Gastrocnemius medialis (tissue), 4 donors: ENCODE measurements at regions not wholly inside any gene's neighbourhood (a gene's known extent, or its start where the extent isn't known, plus 50 kb on each side); places are given as distances from the start of the nearest gene placed in this dataset.

ENCODE experiments used
- ATAC-seq, 2 donors: fragments of 150-250 bp; one replicate each; pipeline ENCODE4 v1.9.1; 2016
- DNase-seq, 2 donors: peaks; one replicate each; pipeline ENCODE4 v3.0.0-alpha.2; 2019
- H3K27ac ChIP-seq, 4 donors: fragments of 200-600 bp; sonication (generic); 1 replicate in 1 of 4; 2 replicates in 3 of 4; pipeline ENCODE4 v1.5.1; 2016 to 2018; ENCODE audit warnings: mild to moderate bottlenecking in 2 of 4, moderate library complexity in 1 of 4
- H3K27me3 ChIP-seq, 3 donors: fragments of 200-600 bp; sonication (generic) in 2 of 3; 1 replicate in 1 of 3; 2 replicates in 2 of 3; pipeline versions ENCODE4 v1.5.1 to v1.6.0; 2016 to 2019; ENCODE audit warnings: mild to moderate bottlenecking in 1 of 3, moderate library complexity in 1 of 3
- H3K36me3 ChIP-seq, 2 donors: fragments of 200-600 bp; sonication (generic) in 1 of 2; one replicate each; pipeline ENCODE4 v1.5.1; 2017 to 2018
- H3K4me1 ChIP-seq, 2 donors: fragments of 200-600 bp; sonication (generic) in 1 of 2; one replicate each; pipeline ENCODE4 v1.5.1; 2016 to 2017; ENCODE audit warnings: mild to moderate bottlenecking in 2 of 2
- H3K4me3 ChIP-seq, 4 donors: fragments of 200-600 bp; sonication (generic) in 3 of 4; 1 replicate in 1 of 4; 2 replicates in 3 of 4; pipeline ENCODE4 v1.5.1; 2016 to 2019; ENCODE audit warnings: mild to moderate bottlenecking in 2 of 4
- H3K9me3 ChIP-seq, 3 donors: fragments of 200-600 bp; sonication (generic) in 2 of 3; 1 replicate in 1 of 3; 2 replicates in 2 of 3; pipeline ENCODE4 v1.5.1; 2016 to 2019
- POLR2A ChIP-seq, 2 donors: fragments of 450-650 bp; IDR thresholded peaks; one replicate each; pipeline ENCODE4 v1.6.1; 2017; ENCODE audit warnings: antibody characterized with exemption in 2 of 2, mild to moderate bottlenecking in 2 of 2, moderate library complexity in 2 of 2
- in situ Hi-C, 4 donors: fragments of 200-750 bp; cut with MboI; loops; one replicate each; pipeline versions ENCODE4 v1.15.0 to v1.8.0; 2017; ENCODE audit warnings: low sequenced_read_pairs in 4 of 4
- intact Hi-C: fragments of 100-400 bp; cut with DNase I; formaldehyde crosslinking; loops from one replicate; pipeline ENCODE4 v1.15.1; 2023; ENCODE audit warnings: low total_unique reads
- TF ChIP-seq, protein P1 (sequence below), 5 experiments: fragments of 450-650 bp in 3 of 5; fragments of 200-600 bp in 2 of 5; sonication (generic) in 2 of 5; IDR thresholded peaks in 4 of 5; conservative IDR thresholded peaks in 1 of 5; 1 replicate in 4 of 5; 2 replicates in 1 of 5; pipeline ENCODE4 v1.5.1; 2016 to 2019; ENCODE audit warnings: antibody characterized with exemption in 5 of 5, mild to moderate bottlenecking in 3 of 5, moderate library complexity in 3 of 5

DNA sequence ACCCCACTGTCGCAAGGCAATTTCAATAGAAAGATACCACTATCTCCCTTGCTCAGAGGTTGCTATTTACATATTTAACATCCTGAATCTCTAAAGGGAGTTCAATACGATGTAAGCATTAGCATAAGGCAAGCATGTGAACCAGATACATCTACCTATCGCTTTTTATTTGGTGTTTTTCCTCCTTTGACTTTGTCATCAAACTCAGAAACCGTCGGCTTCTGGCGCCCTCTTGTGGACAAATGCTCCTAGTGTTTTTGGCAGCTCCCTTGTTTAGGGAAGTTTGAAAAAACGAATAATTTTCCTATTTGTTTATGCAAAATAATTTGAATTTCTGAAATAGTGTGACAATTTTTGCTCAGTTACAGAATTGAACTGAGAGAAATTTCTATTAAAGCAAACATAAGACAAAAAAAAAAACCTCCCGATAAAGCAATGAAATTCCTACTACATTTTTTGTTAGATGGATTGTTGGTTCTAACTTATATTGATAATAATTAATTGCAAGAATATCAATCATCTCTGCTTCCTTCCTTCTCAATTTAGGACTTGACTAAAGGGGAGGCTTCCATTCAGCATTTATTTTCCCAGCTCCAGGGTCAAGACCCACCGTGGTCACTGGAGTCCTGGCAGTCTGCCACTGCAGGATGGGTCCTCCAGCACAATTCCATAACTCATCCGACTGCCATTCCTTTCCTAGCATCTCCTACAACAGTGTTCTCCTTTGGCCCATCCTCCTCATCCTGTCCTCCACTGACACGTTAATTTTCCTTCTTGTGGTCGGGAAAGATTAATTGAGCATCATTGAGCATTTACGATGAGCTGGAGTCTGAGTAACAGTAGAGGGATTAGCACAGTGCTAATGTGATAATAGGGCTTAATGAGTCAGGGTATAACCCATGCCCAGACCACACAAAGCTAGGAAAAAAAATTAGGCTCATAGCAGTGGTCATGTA lies 131.8 kb upstream of the CHD1 start:
- H3K4me3 ChIP-seq: no peak overlapping the region
- no peaks in the 10 kb centered on the region for H3K4me1 ChIP-seq
- in situ Hi-C loops: no loop called here
- peak in 1 of 2 donors; percentile 33 for ATAC-seq
- H3K27ac ChIP-seq: no peak overlapping the region
- peak; percentile 25 to 30 for DNase-seq
- TF ChIP-seq, protein P1, sequence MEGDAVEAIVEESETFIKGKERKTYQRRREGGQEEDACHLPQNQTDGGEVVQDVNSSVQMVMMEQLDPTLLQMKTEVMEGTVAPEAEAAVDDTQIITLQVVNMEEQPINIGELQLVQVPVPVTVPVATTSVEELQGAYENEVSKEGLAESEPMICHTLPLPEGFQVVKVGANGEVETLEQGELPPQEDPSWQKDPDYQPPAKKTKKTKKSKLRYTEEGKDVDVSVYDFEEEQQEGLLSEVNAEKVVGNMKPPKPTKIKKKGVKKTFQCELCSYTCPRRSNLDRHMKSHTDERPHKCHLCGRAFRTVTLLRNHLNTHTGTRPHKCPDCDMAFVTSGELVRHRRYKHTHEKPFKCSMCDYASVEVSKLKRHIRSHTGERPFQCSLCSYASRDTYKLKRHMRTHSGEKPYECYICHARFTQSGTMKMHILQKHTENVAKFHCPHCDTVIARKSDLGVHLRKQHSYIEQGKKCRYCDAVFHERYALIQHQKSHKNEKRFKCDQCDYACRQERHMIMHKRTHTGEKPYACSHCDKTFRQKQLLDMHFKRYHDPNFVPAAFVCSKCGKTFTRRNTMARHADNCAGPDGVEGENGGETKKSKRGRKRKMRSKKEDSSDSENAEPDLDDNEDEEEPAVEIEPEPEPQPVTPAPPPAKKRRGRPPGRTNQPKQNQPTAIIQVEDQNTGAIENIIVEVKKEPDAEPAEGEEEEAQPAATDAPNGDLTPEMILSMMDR (IDR thresholded peaks at IDR 0.05 in 4 of 5, conservative IDR thresholded peaks at IDR 0.05 in 1 of 5): peak; percentile 55 to 87 (median 72)
- TF ChIP-seq POLR2A (IDR thresholded peaks at IDR 0.05): no peak
- intact Hi-C loops: no loop called here
- H3K9me3 ChIP-seq: no peaks in the 10 kb centered on the region
- H3K27me3 ChIP-seq: no peaks in the 10 kb centered on the region
- H3K36me3 ChIP-seq: no peaks in the 10 kb centered on the region

GRCh38 chr5:99059685-99060084 lies 130.9 kb upstream of the CHD1 start:
- H3K27ac ChIP-seq: no peak overlapping the region
- no peaks in the 10 kb centered on the region for H3K27me3 ChIP-seq
- in situ Hi-C loops (no loop called here), intact Hi-C loops (loop anchor here (2.0 kb wide), 1 partner anchor 153 kb away; no protein-coding TSS in a partner anchor)
- no peak for TF ChIP-seq POLR2A (IDR thresholded peaks at IDR 0.05)
- TF ChIP-seq, protein P1 (IDR thresholded peaks at IDR 0.05 in 4 of 5, conservative IDR thresholded peaks at IDR 0.05 in 1 of 5): no peak
- H3K4me1 ChIP-seq: no peaks in the 10 kb centered on the region
- no peaks in the 10 kb centered on the region for H3K9me3 ChIP-seq
- ATAC-seq (no peak), DNase-seq (no peak)
- H3K36me3 ChIP-seq: no peaks in the 10 kb centered on the region
- no peak overlapping the region for H3K4me3 ChIP-seq

- intact Hi-C loops: loop anchor here (2.0 kb wide), 1 partner anchor 152 kb away; no protein-coding TSS in a partner anchor
- no peaks in the 10 kb centered on the region for H3K27me3 ChIP-seq
- H3K27ac ChIP-seq: no peak overlapping the region
- no peaks in the 10 kb centered on the region for H3K4me1 ChIP-seq
- in situ Hi-C loops: no loop called here
- DNase-seq (no peak), ATAC-seq (no peak)
- H3K36me3 ChIP-seq: no peaks in the 10 kb centered on the region
- no peaks in the 10 kb centered on the region for H3K9me3 ChIP-seq
- no peak overlapping the region for H3K4me3 ChIP-seq
- no peak for TF ChIP-seq POLR2A (IDR thresholded peaks at IDR 0.05)
- TF ChIP-seq, protein P1 (IDR thresholded peaks at IDR 0.05 in 4 of 5, conservative IDR thresholded peaks at IDR 0.05 in 1 of 5): no peak
These were observed 129.7 kb upstream of the CHD1 start for GRCh38 chr5:99058466-99058865.

DNA sequence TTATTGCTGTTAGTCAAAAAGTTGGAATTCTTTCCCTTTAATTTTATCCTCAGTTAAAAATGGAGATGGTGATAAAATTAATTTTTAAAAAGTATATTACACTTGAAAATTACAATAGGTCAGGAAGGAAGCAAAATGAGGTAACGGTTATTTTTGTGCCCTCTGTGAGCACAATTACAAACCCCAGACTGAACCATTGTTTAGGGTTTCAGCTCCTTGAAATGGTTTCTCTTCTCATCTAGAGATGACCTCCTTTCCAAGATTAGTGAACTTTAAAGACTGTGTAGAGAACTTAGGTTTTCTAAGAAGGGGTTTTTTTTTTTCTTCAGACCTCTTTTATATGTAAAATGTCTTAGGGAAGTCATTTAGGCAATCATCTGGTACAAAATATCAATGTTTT lies 126.2 kb upstream of the CHD1 start:
- H3K36me3 ChIP-seq: no peaks in the 10 kb centered on the region
- no peak for ATAC-seq
- in situ Hi-C loops (no loop called here), intact Hi-C loops (no loop called here)
- no peaks in the 10 kb centered on the region for H3K9me3 ChIP-seq
- TF ChIP-seq, protein P1 (IDR thresholded peaks at IDR 0.05 in 4 of 5, conservative IDR thresholded peaks at IDR 0.05 in 1 of 5): no peak
- no peak for TF ChIP-seq POLR2A (IDR thresholded peaks at IDR 0.05)
- no peak overlapping the region for H3K27ac ChIP-seq
- H3K27me3 ChIP-seq: no peaks in the 10 kb centered on the region
- no peaks in the 10 kb centered on the region for H3K4me1 ChIP-seq
- DNase-seq: no peak
- H3K4me3 ChIP-seq: no peak overlapping the region
